ENCODE measurements at regions not wholly inside any gene's neighbourhood (a gene's known extent, or its start where the extent isn't known, plus 50 kb on each side); places are given as distances from the start of the nearest gene placed in this dataset.

DNA sequence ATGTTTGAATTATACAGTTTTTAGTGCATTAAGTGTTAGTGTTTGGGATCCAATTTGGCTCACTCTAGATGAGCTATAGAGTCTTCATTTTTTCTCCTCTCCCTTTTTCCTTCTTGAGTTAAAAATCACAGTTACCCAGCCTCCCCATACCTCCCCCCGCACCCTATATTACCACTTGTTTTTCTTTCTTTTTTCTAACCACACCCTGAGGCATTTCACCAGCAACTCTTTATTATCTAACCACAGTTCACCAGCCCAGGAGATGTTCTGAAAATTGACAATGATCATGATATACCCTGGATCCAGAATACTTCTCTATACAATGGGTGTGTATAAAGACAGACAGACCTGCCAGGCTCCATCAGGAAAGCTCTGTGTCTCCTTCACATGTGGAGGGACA is 86.5 kb upstream of the UBL3 start:
- no peak for DNase-seq (ENCODE audit: extremely low read depth, low read depth)
- no peak for TF ChIP-seq CTCF (IDR thresholded peaks at IDR 0.05; ENCODE audit: low read depth, low read length, missing control alignments)
- H3K4me3 ChIP-seq (replicated peaks; ENCODE audit: low read depth, low read length), result no peak overlapping the region

GRCh38 chr13:29936051-29936813 is 85.8 kb upstream of the UBL3 start:
- no peak overlapping the region for H3K4me3 ChIP-seq (replicated peaks; ENCODE audit: low read depth, low read length)

GRCh38 chr13:29935309-29935981 is 85.0 kb upstream of the UBL3 start:
- DNase-seq (ENCODE audit: extremely low read depth, low read depth), result no peak
- H3K4me3 ChIP-seq (replicated peaks; ENCODE audit: low read depth, low read length), result no peak overlapping the region
- TF ChIP-seq CTCF (IDR thresholded peaks at IDR 0.05; ENCODE audit: low read depth, low read length, missing control alignments), result no peak

More at GRCh38 chr13:29936051-29936813, 85.8 kb upstream of the UBL3 start:
- DNase-seq (ENCODE audit: extremely low read depth, low read depth), result no peak
- TF ChIP-seq CTCF (IDR thresholded peaks at IDR 0.05; ENCODE audit: low read depth, low read length, missing control alignments), result no peak

DNA sequence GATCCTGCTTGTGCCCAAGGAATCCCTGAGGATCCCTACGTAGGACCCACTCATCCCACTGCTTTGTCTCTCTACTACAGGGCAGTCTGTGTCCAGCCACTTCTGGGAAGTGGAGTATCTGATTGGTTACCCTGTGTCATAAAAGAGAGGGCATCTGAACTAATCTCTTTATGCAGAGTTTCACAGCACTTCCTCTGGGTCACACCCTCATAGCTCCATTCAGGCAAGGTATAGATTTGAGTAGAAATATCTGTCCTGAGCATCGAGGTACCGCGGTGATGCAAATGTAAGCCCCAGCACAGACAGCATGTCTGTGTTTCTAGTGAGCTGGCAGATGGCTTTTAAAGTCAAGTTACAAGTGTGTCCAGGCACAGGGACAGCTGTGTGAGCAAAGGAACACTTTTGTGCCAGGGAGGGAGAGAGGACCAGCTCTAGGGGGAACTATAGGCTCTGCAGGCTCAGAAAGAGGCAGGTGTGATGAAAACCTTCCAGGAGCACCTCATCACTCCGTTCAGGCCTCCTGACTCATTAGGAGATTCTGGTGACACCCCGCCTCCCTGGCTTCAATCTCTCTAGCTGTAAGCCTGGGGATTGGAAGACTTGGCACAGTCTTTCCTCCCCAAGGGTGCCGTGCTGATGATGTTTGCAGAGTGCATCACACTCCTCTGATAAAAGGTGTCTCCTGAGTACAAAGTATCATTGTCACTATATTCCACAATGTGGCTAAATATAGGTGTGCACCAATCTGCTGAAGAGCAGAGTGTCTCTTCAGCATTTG is 84.3 kb upstream of the UBL3 start:
- DNase-seq (ENCODE audit: extremely low read depth, low read depth), result no peak
- no peak for TF ChIP-seq CTCF (IDR thresholded peaks at IDR 0.05; ENCODE audit: low read depth, low read length, missing control alignments)
- no peak overlapping the region for H3K4me3 ChIP-seq (replicated peaks; ENCODE audit: low read depth, low read length)

- no peak for TF ChIP-seq CTCF (IDR thresholded peaks at IDR 0.05; ENCODE audit: low read depth, low read length, missing control alignments)
These were observed 83.0 kb upstream of the UBL3 start for GRCh38 chr13:29933401-29933800.

GRCh38 chr13:29931696-29932095 is 81.3 kb upstream of the UBL3 start:
- no peak for DNase-seq (ENCODE audit: extremely low read depth, low read depth)
- H3K4me3 ChIP-seq (replicated peaks; ENCODE audit: low read depth, low read length), result no peak overlapping the region
- TF ChIP-seq CTCF (IDR thresholded peaks at IDR 0.05; ENCODE audit: low read depth, low read length, missing control alignments), result no peak

More at GRCh38 chr13:29933401-29933800, 83.0 kb upstream of the UBL3 start:
- H3K4me3 ChIP-seq (replicated peaks; ENCODE audit: low read depth, low read length), result no peak overlapping the region
- no peak for DNase-seq (ENCODE audit: extremely low read depth, low read depth)

Measured in HFF-Myc (cell line).